Choroid plexus epithelial cell (primary cell): ENCODE measurements at regions not wholly inside any gene's neighbourhood (a gene's known extent, or its start where the extent isn't known, plus 50 kb on each side); places are given as distances from the start of the nearest gene placed in this dataset.
A peak's percentile ranks its signal among the peaks of the same experiment; 100 is the strongest.

Experiments
- DNase-seq: peaks from one replicate; pipeline ENCODE4 v3.0.0-alpha.2; 2010; ENCODE audit warnings: low read depth
- H3K4me3 ChIP-seq: 2 replicates; pipeline ENCODE4 v1.5.1; 2011; ENCODE audit warnings: low read depth, mild to moderate bottlenecking, control low read depth, low read length, moderate library complexity
- CTCF ChIP-seq: conservative IDR thresholded peaks from 2 replicates; pipeline ENCODE4 v1.5.1; 2011; ENCODE audit warnings: low read depth, mild to moderate bottlenecking, control low read depth, inconsistent platforms, low read length, moderate library complexity

GRCh38 chr13:64672751-64673150 lies 2557.4 kb downstream of the PCDH9 start:
- no peak for DNase-seq
- no peak overlapping the region for H3K4me3 ChIP-seq
- no peak for TF ChIP-seq CTCF

GRCh38 chr13:64662887-64663593 lies 2567.1 kb downstream of the PCDH9 start:
- no peak overlapping the region for H3K4me3 ChIP-seq
- no peak for TF ChIP-seq CTCF
- no peak for DNase-seq

- H3K4me3 ChIP-seq, result no peak overlapping the region
- TF ChIP-seq CTCF, result no peak
- no peak for DNase-seq
Measured at GRCh38 chr13:64648293-64648692, 2581.8 kb downstream of the PCDH9 start.

- H3K4me3 ChIP-seq, result no peak overlapping the region
- no peak for DNase-seq
- no peak for TF ChIP-seq CTCF
Measured at GRCh38 chr13:64643066-64643465, 2587.1 kb downstream of the PCDH9 start.

GRCh38 chr13:64640002-64640401 lies 2590.1 kb downstream of the PCDH9 start:
- TF ChIP-seq CTCF, result no peak
- DNase-seq, result peak; percentile 6

GRCh38 chr13:64639206-64639605 lies 2590.9 kb downstream of the PCDH9 start:
- no peak for TF ChIP-seq CTCF
- peak; percentile 11 for DNase-seq
- no peak overlapping the region for H3K4me3 ChIP-seq

More at GRCh38 chr13:64640002-64640401, 2590.1 kb downstream of the PCDH9 start:
- H3K4me3 ChIP-seq, result no peak overlapping the region

- TF ChIP-seq CTCF, result no peak
- DNase-seq, result peak; percentile 13
- H3K4me3 ChIP-seq, result no peak overlapping the region
Measured at GRCh38 chr13:64633948-64634347, 2596.2 kb downstream of the PCDH9 start.
